ENCODE measurements at regions not wholly inside any gene's neighbourhood (a gene's known extent, or its start where the extent isn't known, plus 50 kb on each side); places are given as distances from the start of the nearest gene placed in this dataset.

DNA sequence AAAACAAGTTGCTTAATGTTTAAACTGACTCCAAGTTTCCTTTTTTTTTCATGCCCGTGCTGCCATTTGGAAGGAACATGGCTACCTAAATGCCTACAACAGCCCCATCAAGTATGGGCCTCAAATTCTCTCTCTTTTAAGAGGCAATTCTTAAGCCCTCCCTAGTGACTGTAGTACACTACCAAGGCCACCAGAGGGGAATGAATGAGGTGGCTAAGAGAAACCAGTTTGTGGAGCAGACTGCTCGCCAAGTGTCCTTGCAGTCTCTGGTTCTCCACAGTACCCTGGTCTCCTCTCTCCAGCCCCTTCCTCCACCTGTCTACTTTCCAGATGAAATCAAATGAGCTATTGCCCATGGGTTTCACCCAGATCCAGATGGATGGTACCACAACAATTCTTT is 1809.6 kb downstream of the BRINP3 start:
- TF ChIP-seq, protein P1, sequence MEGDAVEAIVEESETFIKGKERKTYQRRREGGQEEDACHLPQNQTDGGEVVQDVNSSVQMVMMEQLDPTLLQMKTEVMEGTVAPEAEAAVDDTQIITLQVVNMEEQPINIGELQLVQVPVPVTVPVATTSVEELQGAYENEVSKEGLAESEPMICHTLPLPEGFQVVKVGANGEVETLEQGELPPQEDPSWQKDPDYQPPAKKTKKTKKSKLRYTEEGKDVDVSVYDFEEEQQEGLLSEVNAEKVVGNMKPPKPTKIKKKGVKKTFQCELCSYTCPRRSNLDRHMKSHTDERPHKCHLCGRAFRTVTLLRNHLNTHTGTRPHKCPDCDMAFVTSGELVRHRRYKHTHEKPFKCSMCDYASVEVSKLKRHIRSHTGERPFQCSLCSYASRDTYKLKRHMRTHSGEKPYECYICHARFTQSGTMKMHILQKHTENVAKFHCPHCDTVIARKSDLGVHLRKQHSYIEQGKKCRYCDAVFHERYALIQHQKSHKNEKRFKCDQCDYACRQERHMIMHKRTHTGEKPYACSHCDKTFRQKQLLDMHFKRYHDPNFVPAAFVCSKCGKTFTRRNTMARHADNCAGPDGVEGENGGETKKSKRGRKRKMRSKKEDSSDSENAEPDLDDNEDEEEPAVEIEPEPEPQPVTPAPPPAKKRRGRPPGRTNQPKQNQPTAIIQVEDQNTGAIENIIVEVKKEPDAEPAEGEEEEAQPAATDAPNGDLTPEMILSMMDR (IDR thresholded peaks at IDR 0.05; ENCODE audit: borderline replicate concordance, extremely low read depth, low read length, poor library complexity, severe bottlenecking): no peak
- no peak for TF ChIP-seq EZH2 (IDR thresholded peaks at IDR 0.05; ENCODE audit: borderline replicate concordance, low read depth, low read length, severe bottlenecking)
